ENCODE measurements at regions not wholly inside any gene's neighbourhood (a gene's known extent, or its start where the extent isn't known, plus 50 kb on each side); places are given as distances from the start of the nearest gene placed in this dataset.

GRCh38 chr12:4160314-4161040, 113.1 kb upstream of the CCND2 start:
- Histone ChIP-seq H3K27ac (ENCODE audit: low read depth, low read length, poor library complexity, severe bottlenecking) (no peak overlapping the region), H3K4me2 (ENCODE audit: low read length) (no peak overlapping the region), H3K36me3 (ENCODE audit: insufficient read depth, low read length) (no peaks in the 10 kb centered on the region), H4K20me1 (ENCODE audit: insufficient read depth, low read length) (no peaks in the 10 kb centered on the region), H3K4me1 (ENCODE audit: insufficient read depth, low read length, severe bottlenecking) (no peaks in the 10 kb centered on the region), H3K27me3 (ENCODE audit: insufficient read depth, low read length) (no peaks in the 10 kb centered on the region; the same call in 1 of the 2 replicates), H3K9me3 (ENCODE audit: low read length) (no peaks in the 10 kb centered on the region), H3K9ac (ENCODE audit: low read length) (no peak overlapping the region), H2AFZ (ENCODE audit: low read length) (no peak overlapping the region), H3K4me3 (ENCODE audit: low read depth, low read length, poor library complexity, severe bottlenecking) (no peak overlapping the region), H3K9me2 (ENCODE audit: low read depth, low read length) (no peaks in the 10 kb centered on the region), H3K79me2 (ENCODE audit: insufficient read depth, low read length) (no peaks in the 10 kb centered on the region), H3F3A (ENCODE audit: insufficient read depth, low read length) (no peaks in the 10 kb centered on the region)
- TF ChIP-seq EZH2 (IDR thresholded peaks at IDR 0.05; ENCODE audit: borderline replicate concordance, low read length) (no peak), CTCF (IDR thresholded peaks at IDR 0.05; ENCODE audit: low read length) (no peak)

- TF ChIP-seq CTCF (IDR thresholded peaks at IDR 0.05; ENCODE audit: low read length) (no peak), EZH2 (IDR thresholded peaks at IDR 0.05; ENCODE audit: borderline replicate concordance, low read length) (no peak)
- no peaks in the 10 kb centered on the region for H3K9me3 ChIP-seq (ENCODE audit: low read length)
- no peaks in the 10 kb centered on the region for H3K9me2 ChIP-seq (ENCODE audit: low read depth, low read length)
- H3K79me2 ChIP-seq (ENCODE audit: insufficient read depth, low read length) = no peaks in the 10 kb centered on the region
- no peak overlapping the region for H2AFZ ChIP-seq (ENCODE audit: low read length)
- H3F3A ChIP-seq (ENCODE audit: insufficient read depth, low read length) = no peaks in the 10 kb centered on the region
- no peak overlapping the region for H3K4me2 ChIP-seq (ENCODE audit: low read length)
- H3K4me3 ChIP-seq (ENCODE audit: low read depth, low read length, poor library complexity, severe bottlenecking) = no peak overlapping the region
- no peak overlapping the region for H3K27ac ChIP-seq (ENCODE audit: low read depth, low read length, poor library complexity, severe bottlenecking)
- no peaks in the 10 kb centered on the region; the same call in 1 of the 2 replicates for H3K27me3 ChIP-seq (ENCODE audit: insufficient read depth, low read length)
- H4K20me1 ChIP-seq (ENCODE audit: insufficient read depth, low read length) = no peaks in the 10 kb centered on the region
- no peak overlapping the region for H3K9ac ChIP-seq (ENCODE audit: low read length)
- no peaks in the 10 kb centered on the region for H3K36me3 ChIP-seq (ENCODE audit: insufficient read depth, low read length)
- H3K4me1 ChIP-seq (ENCODE audit: insufficient read depth, low read length, severe bottlenecking) = no peaks in the 10 kb centered on the region
These were observed 113.7 kb upstream of the CCND2 start for GRCh38 chr12:4159851-4160250.

- Histone ChIP-seq H3F3A (ENCODE audit: insufficient read depth, low read length) (no peaks in the 10 kb centered on the region), H3K27ac (ENCODE audit: low read depth, low read length, poor library complexity, severe bottlenecking) (no peak overlapping the region), H3K36me3 (ENCODE audit: insufficient read depth, low read length) (no peaks in the 10 kb centered on the region), H3K9me3 (ENCODE audit: low read length) (no peaks in the 10 kb centered on the region), H3K27me3 (ENCODE audit: insufficient read depth, low read length) (no peaks in the 10 kb centered on the region; the same call in 1 of the 2 replicates), H2AFZ (ENCODE audit: low read length) (no peak overlapping the region), H3K4me3 (ENCODE audit: low read depth, low read length, poor library complexity, severe bottlenecking) (no peak overlapping the region), H3K79me2 (ENCODE audit: insufficient read depth, low read length) (no peaks in the 10 kb centered on the region), H4K20me1 (ENCODE audit: insufficient read depth, low read length) (no peaks in the 10 kb centered on the region), H3K9ac (ENCODE audit: low read length) (no peak overlapping the region), H3K4me2 (ENCODE audit: low read length) (no peak overlapping the region), H3K9me2 (ENCODE audit: low read depth, low read length) (no peaks in the 10 kb centered on the region), H3K4me1 (ENCODE audit: insufficient read depth, low read length, severe bottlenecking) (no peaks in the 10 kb centered on the region)
- TF ChIP-seq EZH2 (IDR thresholded peaks at IDR 0.05; ENCODE audit: borderline replicate concordance, low read length) (no peak), CTCF (IDR thresholded peaks at IDR 0.05; ENCODE audit: low read length) (no peak)
These were observed 115.3 kb upstream of the CCND2 start for GRCh38 chr12:4158306-4158705.

All from OCI-LY1 (cell line).